RWPE2 (cell line): ENCODE measurements at regions not wholly inside any gene's neighbourhood (a gene's known extent, or its start where the extent isn't known, plus 50 kb on each side); places are given as distances from the start of the nearest gene placed in this dataset.

ENCODE experiments used
- ATAC-seq: fragments of 200-7000 bp; cut with Tn5 transposase; 3 replicates; pipeline ENCODE4 v1.9.1; 2021; ENCODE audit warnings: low read depth
- DNase-seq: peaks from one replicate; pipeline ENCODE4 v3.0.0-alpha.2; 2020; ENCODE audit warnings: low spot score
- H3K27ac ChIP-seq: fragments of 450-650 bp; 2 replicates; pipeline ENCODE4 v1.5.1; 2017; ENCODE audit warnings: mild to moderate bottlenecking; ENCODE audit not compliant: poor library complexity, severe bottlenecking
- H3K27me3 ChIP-seq: fragments of 250-450 bp; sonication (Bioruptor Pico); 2 replicates; pipeline ENCODE4 v1.5.1; 2021; ENCODE audit warnings: mild to moderate bottlenecking, moderate library complexity; ENCODE audit not compliant: insufficient read depth, poor library complexity, severe bottlenecking
- H3K36me3 ChIP-seq: fragments of 250-450 bp; sonication (Bioruptor Pico); 2 replicates; pipeline ENCODE4 v1.5.1; 2020; ENCODE audit warnings: low read depth, mild to moderate bottlenecking, moderate library complexity
- H3K4me1 ChIP-seq: fragments of 250-450 bp; sonication (Bioruptor Pico); 2 replicates; pipeline ENCODE4 v1.5.1; 2021; ENCODE audit warnings: mild to moderate bottlenecking, moderate library complexity; ENCODE audit not compliant: insufficient read depth, poor library complexity, severe bottlenecking
- H3K4me3 ChIP-seq: fragments of 250-450 bp; sonication (Bioruptor Pico); 2 replicates; pipeline ENCODE4 v1.5.1; 2021; ENCODE audit warnings: mild to moderate bottlenecking, moderate library complexity; ENCODE audit not compliant: severe bottlenecking
- H3K9me3 ChIP-seq: fragments of 250-450 bp; sonication (Bioruptor Pico); 2 replicates; pipeline ENCODE4 v1.5.1; 2021; ENCODE audit warnings: mild to moderate bottlenecking, moderate library complexity; ENCODE audit not compliant: severe bottlenecking
- CTCF ChIP-seq: fragments of 450-650 bp; IDR thresholded peaks from one replicate; pipeline ENCODE4 v1.5.1; 2017; ENCODE audit warnings: mild to moderate bottlenecking, moderate library complexity; ENCODE audit not compliant: poor library complexity, severe bottlenecking

DNA sequence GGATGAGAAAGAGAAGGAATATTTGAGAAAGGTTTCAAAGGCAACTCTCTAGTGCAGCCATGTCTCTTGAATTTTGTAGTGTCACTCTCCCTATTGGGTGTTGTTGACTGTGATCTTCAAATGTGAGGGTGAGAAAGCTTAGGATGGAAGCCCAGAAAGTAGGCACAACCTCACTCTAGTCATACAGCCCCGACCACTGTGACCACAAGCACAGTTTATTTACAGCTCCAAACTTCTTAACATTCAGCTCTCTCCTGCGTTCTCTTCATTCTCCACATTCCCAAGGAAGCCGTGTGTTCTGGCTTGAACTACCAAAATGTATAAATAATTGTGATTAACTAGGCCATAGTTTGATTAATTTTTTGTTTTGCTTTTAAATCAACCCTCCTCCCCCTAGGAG is 542.9 kb downstream of the LRRC70 start:
- no peak for TF ChIP-seq CTCF
- Histone ChIP-seq H3K27ac (no peak overlapping the region), H3K4me3 (no peak overlapping the region), H3K9me3 (no peaks in the 10 kb centered on the region), H3K27me3 (no peaks in the 10 kb centered on the region), H3K36me3 (no peaks in the 10 kb centered on the region), H3K4me1 (no peaks in the 10 kb centered on the region)
- no peak for ATAC-seq
- no peak for DNase-seq

DNA sequence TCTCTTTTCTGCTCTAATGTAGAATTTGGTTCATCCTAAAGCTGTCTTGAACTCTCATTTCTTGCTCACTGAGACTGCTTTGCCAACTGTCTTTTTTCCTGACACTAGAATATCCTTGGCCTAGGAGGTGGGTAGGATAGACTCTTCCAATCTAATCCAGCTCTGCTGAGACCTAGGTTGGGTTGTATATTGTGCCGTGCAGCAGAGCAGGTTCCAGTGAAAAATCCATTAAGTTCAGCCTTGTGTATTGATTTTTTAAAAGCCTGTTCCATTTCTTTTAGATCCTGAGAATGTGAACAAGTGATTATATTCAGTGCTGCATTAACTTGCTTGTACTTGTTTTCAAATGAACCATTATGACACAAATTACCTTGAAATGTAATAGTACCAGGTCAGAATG is 539.6 kb downstream of the LRRC70 start:
- H3K4me1 ChIP-seq, result no peaks in the 10 kb centered on the region

DNA sequence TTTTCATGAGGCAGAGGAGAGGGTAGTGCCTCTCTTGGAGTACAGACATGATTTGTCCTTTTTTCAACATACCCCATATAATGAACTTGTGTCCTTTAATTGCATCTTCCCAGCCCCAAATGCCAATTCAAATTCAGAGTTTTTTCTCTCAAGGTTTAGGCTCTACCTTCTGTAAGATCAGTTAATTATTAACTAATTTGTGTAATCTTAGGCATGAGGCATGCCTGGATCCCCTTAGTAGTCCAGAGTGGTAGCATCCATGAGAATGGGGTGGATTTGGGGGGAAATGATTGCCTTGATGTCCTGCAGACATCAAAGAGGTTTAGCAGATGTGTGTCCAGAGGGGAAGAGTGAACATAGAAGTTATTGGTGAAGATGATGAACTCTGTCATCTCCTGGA is 533.3 kb downstream of the LRRC70 start:
- Histone ChIP-seq H3K36me3 (no peaks in the 10 kb centered on the region), H3K9me3 (no peaks in the 10 kb centered on the region), H3K27me3 (no peaks in the 10 kb centered on the region), H3K27ac (no peak overlapping the region), H3K4me1 (no peaks in the 10 kb centered on the region), H3K4me3 (no peak overlapping the region)
- no peak for TF ChIP-seq CTCF
- DNase-seq, result no peak
- no peak for ATAC-seq

More for the DNA sequence above, 539.6 kb downstream of the LRRC70 start:
- H3K9me3 ChIP-seq, result no peaks in the 10 kb centered on the region
- H3K36me3 ChIP-seq, result no peaks in the 10 kb centered on the region
- H3K27me3 ChIP-seq, result no peaks in the 10 kb centered on the region
- no peak for DNase-seq
- no peak overlapping the region for H3K27ac ChIP-seq
- ATAC-seq, result no peak
- H3K4me3 ChIP-seq, result no peak overlapping the region
- TF ChIP-seq CTCF, result no peak

DNA sequence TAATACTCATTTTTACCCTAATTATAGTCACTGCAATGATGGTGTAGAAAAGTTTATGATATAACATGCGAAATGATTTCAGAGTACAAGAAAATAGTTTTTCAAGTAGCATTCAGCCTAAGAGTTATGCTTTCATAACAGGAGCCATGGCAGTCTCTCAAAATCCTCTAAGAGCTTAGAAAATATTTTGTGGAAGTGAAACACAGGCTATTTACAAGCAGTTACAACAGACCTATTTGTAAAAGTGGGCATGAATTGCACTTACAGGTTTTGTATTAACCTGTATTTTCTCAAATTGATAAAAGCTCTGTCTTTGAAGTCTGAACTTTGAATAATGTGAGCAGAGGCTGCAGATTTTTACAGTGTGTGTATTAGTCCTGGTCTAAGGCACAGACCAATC is 523.3 kb downstream of the LRRC70 start:
- DNase-seq, result no peak
- Histone ChIP-seq H3K9me3 (no peaks in the 10 kb centered on the region), H3K27ac (no peak overlapping the region), H3K4me3 (no peak overlapping the region), H3K36me3 (no peaks in the 10 kb centered on the region), H3K27me3 (peaks cover 14% of the 10 kb centered on the region), H3K4me1 (no peaks in the 10 kb centered on the region)
- ATAC-seq, result no peak
- TF ChIP-seq CTCF, result no peak

DNA sequence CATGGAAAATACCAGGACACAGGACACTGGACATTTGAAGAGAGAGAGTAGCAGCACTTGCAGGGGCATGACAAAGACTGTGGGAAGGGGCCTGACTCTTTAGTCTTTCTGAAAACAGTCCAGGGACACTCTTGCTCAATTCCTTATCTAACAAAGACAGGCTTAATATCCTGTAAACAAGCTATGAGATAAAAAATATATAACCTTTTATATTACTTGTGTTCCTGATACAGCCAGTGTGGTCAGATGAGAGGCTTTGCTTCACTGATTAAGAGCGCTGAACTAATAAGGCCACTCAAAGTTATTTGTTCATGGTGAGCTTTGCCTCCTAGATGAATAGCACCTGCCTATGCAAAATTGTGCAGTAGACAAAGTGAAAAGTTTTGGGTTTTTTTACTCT is 518.7 kb downstream of the LRRC70 start:
- TF ChIP-seq CTCF, result no peak
- DNase-seq (no peak), ATAC-seq (no peak)
- no peaks in the 10 kb centered on the region for H3K4me1 ChIP-seq
- H3K9me3 ChIP-seq, result no peaks in the 10 kb centered on the region
- H3K4me3 ChIP-seq, result no peak overlapping the region
- H3K36me3 ChIP-seq, result no peaks in the 10 kb centered on the region
- H3K27me3 ChIP-seq, result peaks cover 12% of the 10 kb centered on the region
- H3K27ac ChIP-seq, result no peak overlapping the region
